Neural cell (in vitro differentiated cells): ENCODE measurements at regions not wholly inside any gene's neighbourhood (a gene's known extent, or its start where the extent isn't known, plus 50 kb on each side); places are given as distances from the start of the nearest gene placed in this dataset.

Experiments
- H2AFZ ChIP-seq: fragments of 200-600, 300-800 bp; sonication (generic), shearing (Covaris generic); 2 replicates; pipeline ENCODE4 v1.6.0; 2014; ENCODE audit warnings: low read depth, mild to moderate bottlenecking, antibody characterized with exemption, low read length, moderate library complexity
- H3F3A ChIP-seq: fragments of 200-600 bp; shearing (Covaris generic); 2 replicates; pipeline ENCODE4 v1.6.1; 2016; ENCODE audit warnings: mild to moderate bottlenecking, moderate library complexity, mixed read lengths, antibody characterized with exemption, low read length; ENCODE audit not compliant: insufficient read depth, poor library complexity, severe bottlenecking
- H3K27ac ChIP-seq: fragments of 200-600, 300-800 bp; sonication (generic), shearing (Covaris generic); 2 replicates; pipeline ENCODE4 v1.5.1; 2014; ENCODE audit warnings: mild to moderate bottlenecking, low read length, moderate library complexity
- H3K27me3 ChIP-seq: fragments of 300-800, 200-600 bp; sonication (generic), shearing (Covaris generic); 2 replicates; pipeline ENCODE4 v1.6.0; 2014; ENCODE audit warnings: mild to moderate bottlenecking, low read depth, low read length, moderate library complexity; ENCODE audit not compliant: insufficient read depth
- H3K36me3 ChIP-seq: fragments of 300-800, 200-600 bp; sonication (generic), shearing (Covaris generic); 2 replicates; pipeline ENCODE4 v1.5.1; 2014; ENCODE audit warnings: mild to moderate bottlenecking, antibody characterized with exemption, low read length, moderate library complexity; ENCODE audit not compliant: insufficient read depth
- H3K4me2 ChIP-seq: fragments of 300-800, 200-600 bp; sonication (generic), shearing (Covaris generic); 2 replicates; pipeline ENCODE4 v1.6.0; 2014; ENCODE audit warnings: mild to moderate bottlenecking, low read length
- H3K4me3 ChIP-seq: fragments of 300-800, 200-600 bp; sonication (generic), shearing (Covaris generic); 2 replicates; pipeline ENCODE4 v1.5.1; 2014; ENCODE audit warnings: mild to moderate bottlenecking, low read length, moderate library complexity
- H3K79me2 ChIP-seq: fragments of 200-600 bp; shearing (Covaris generic); replicated peaks from 2 replicates; pipeline ENCODE4 v1.6.0; 2014; ENCODE audit warnings: mild to moderate bottlenecking, low read length, moderate library complexity; ENCODE audit not compliant: insufficient read depth
- H3K9ac ChIP-seq: fragments of 300-800, 200-600 bp; sonication (generic), shearing (Covaris generic); 2 replicates; pipeline ENCODE4 v1.6.1; 2016; ENCODE audit warnings: mild to moderate bottlenecking, low read length, mixed read lengths
- H3K9me2 ChIP-seq: fragments of 200-600 bp; shearing (Covaris generic); 2 replicates; pipeline ENCODE4 v1.6.1; 2016; ENCODE audit warnings: mild to moderate bottlenecking, low read length, mixed read lengths; ENCODE audit not compliant: insufficient read depth
- H3K9me3 ChIP-seq: fragments of 200-600, 300-800 bp; sonication (generic), shearing (Covaris generic); 2 replicates; pipeline ENCODE4 v1.6.1; 2016; ENCODE audit warnings: mild to moderate bottlenecking, mixed run types, low read length, moderate library complexity, mixed read lengths
- H4K20me1 ChIP-seq: fragments of 200-600 bp; shearing (Covaris generic); 2 replicates; pipeline ENCODE4 v1.6.1; 2016; ENCODE audit warnings: mild to moderate bottlenecking, mixed run types; ENCODE audit not compliant: insufficient read depth
- CTCF ChIP-seq: fragments of 450-650 bp; IDR thresholded peaks from 2 replicates; pipeline ENCODE4 v1.5.1; 2014; ENCODE audit warnings: antibody characterized with exemption, mild to moderate bottlenecking, moderate library complexity; ENCODE audit not compliant: poor library complexity, severe bottlenecking
- EP300 ChIP-seq: fragments of 450-650 bp; conservative IDR thresholded peaks from 2 replicates; pipeline ENCODE4 v1.6.1; 2014; ENCODE audit warnings: antibody characterized with exemption, mild to moderate bottlenecking, moderate library complexity; ENCODE audit not compliant: poor library complexity, severe bottlenecking
- EZH2 ChIP-seq: fragments of 200-600, 300-800 bp; shearing (Covaris generic), sonication (generic); IDR thresholded peaks from 2 replicates; pipeline ENCODE4 v1.6.1; 2014; ENCODE audit warnings: antibody characterized with exemption, low read length, borderline replicate concordance, mild to moderate bottlenecking; ENCODE audit not compliant: insufficient read depth, poor library complexity, severe bottlenecking
- MXI1 ChIP-seq: fragments of 450-650 bp; conservative IDR thresholded peaks from 2 replicates; pipeline ENCODE4 v1.6.1; 2014; ENCODE audit warnings: antibody characterized with exemption, mild to moderate bottlenecking; ENCODE audit not compliant: poor library complexity, severe bottlenecking
- POLR2AphosphoS5 ChIP-seq: IDR thresholded peaks from 2 replicates; pipeline ENCODE4 v1.6.1; 2012
- RAD21 ChIP-seq: fragments of 450-650 bp; conservative IDR thresholded peaks from 2 replicates; pipeline ENCODE4 v1.6.1; 2014; ENCODE audit warnings: antibody characterized with exemption, mild to moderate bottlenecking, moderate library complexity
- SMC3 ChIP-seq: fragments of 450-650 bp; conservative IDR thresholded peaks from 2 replicates; pipeline ENCODE4 v1.6.1; 2014; ENCODE audit warnings: antibody characterized with exemption, mild to moderate bottlenecking, moderate library complexity; ENCODE audit not compliant: poor library complexity
- TAF1 ChIP-seq: IDR thresholded peaks from 2 replicates; pipeline ENCODE4 v1.6.1; 2012; ENCODE audit warnings: low read depth
- TF ChIP-seq, protein P1 (sequence below): IDR thresholded peaks from 2 replicates; pipeline ENCODE4 v1.6.1; 2012; ENCODE audit warnings: borderline replicate concordance

DNA sequence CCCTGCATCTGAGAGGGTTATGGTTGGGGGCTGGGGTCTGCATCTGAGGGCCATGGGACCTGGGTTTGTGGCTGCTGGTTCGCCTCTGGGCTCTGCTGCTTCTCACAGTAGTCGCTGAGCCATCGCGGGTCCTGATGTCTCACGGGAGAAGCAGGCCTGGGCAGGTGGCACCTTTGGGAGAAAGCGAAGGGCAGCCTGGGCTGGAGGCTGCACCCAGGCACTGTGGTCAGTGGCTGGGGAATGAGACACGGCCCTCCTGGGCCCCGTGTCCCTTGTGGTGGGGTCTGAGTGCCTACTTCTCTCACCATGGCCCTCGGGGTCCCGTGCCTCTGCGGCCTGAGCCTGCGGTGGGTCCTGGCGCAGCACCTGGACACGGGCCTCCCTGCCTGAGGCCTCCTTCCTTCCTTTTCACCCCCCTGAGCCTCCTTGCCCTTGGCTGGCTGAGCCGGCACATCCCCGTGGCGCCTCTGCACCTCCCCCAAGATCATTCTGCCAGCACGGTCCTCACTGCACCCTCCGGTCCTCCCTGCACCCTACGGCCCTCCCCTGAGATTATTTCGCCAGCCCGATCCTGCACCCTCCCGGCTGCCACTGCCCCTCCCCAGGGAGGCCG lies 206.0 kb downstream of the ERMARD start:
- Histone ChIP-seq H3K9ac (no peak overlapping the region), H3K4me2 (no peak overlapping the region), H3K27ac (no peak overlapping the region), H3K4me3 (no peak overlapping the region), H3K79me2 (no peaks in the 10 kb centered on the region), H3K36me3 (no peaks in the 10 kb centered on the region), H3K9me3 (no peaks in the 10 kb centered on the region), H3K27me3 (no peaks in the 10 kb centered on the region), H4K20me1 (no peaks in the 10 kb centered on the region), H3F3A (no peaks in the 10 kb centered on the region), H2AFZ (no peak overlapping the region), H3K9me2 (no peaks in the 10 kb centered on the region)
- TF ChIP-seq RAD21 (no peak), EZH2 (no peak), POLR2AphosphoS5 (no peak), SMC3 (no peak), MXI1 (no peak)

DNA sequence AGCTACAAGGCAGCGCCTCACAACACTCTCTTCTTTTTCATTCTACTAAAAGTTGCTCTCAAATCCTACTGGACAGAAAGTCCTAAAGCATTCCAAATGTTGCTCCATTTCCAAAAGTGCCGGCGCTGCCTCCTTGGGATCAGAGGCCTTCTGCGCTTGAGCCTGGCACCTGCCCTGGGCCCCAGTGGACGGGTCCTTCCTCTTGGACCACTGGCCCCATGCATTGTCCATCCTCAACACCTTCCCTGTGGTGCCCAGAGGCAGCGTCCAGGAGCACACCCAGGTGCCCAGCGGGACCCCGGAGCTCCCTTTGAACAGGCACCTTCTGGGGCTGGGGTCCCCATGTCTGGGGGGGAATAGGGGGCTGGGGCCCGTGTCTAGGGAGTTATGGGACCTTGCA lies 205.2 kb downstream of the ERMARD start:
- Histone ChIP-seq H3K27ac (no peak overlapping the region), H3K9me3 (no peaks in the 10 kb centered on the region), H3K36me3 (no peaks in the 10 kb centered on the region), H2AFZ (no peak overlapping the region), H3K9ac (no peak overlapping the region), H3K9me2 (no peaks in the 10 kb centered on the region), H3K4me2 (no peak overlapping the region), H3K27me3 (no peaks in the 10 kb centered on the region), H3K4me3 (no peak overlapping the region), H4K20me1 (no peaks in the 10 kb centered on the region), H3F3A (no peaks in the 10 kb centered on the region), H3K79me2 (no peaks in the 10 kb centered on the region)
- TF ChIP-seq MXI1 (no peak), POLR2AphosphoS5 (no peak), EP300 (no peak), RAD21 (no peak), CTCF (no peak), TAF1 (no peak), SMC3 (no peak), EZH2 (no peak)
- TF ChIP-seq, protein P1, sequence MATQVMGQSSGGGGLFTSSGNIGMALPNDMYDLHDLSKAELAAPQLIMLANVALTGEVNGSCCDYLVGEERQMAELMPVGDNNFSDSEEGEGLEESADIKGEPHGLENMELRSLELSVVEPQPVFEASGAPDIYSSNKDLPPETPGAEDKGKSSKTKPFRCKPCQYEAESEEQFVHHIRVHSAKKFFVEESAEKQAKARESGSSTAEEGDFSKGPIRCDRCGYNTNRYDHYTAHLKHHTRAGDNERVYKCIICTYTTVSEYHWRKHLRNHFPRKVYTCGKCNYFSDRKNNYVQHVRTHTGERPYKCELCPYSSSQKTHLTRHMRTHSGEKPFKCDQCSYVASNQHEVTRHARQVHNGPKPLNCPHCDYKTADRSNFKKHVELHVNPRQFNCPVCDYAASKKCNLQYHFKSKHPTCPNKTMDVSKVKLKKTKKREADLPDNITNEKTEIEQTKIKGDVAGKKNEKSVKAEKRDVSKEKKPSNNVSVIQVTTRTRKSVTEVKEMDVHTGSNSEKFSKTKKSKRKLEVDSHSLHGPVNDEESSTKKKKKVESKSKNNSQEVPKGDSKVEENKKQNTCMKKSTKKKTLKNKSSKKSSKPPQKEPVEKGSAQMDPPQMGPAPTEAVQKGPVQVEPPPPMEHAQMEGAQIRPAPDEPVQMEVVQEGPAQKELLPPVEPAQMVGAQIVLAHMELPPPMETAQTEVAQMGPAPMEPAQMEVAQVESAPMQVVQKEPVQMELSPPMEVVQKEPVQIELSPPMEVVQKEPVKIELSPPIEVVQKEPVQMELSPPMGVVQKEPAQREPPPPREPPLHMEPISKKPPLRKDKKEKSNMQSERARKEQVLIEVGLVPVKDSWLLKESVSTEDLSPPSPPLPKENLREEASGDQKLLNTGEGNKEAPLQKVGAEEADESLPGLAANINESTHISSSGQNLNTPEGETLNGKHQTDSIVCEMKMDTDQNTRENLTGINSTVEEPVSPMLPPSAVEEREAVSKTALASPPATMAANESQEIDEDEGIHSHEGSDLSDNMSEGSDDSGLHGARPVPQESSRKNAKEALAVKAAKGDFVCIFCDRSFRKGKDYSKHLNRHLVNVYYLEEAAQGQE, result no peak
